ENCODE measurements at regions not wholly inside any gene's neighbourhood (a gene's known extent, or its start where the extent isn't known, plus 50 kb on each side); places are given as distances from the start of the nearest gene placed in this dataset.

- peaks cover 11% of the 10 kb centered on the region for H3K4me1 Mint-ChIP-seq (ENCODE audit: low read depth)
- H3K9me3 Mint-ChIP-seq (ENCODE audit: low read depth): no peaks in the 10 kb centered on the region
- no peak overlapping the region for H3K27ac Mint-ChIP-seq
- no peaks in the 10 kb centered on the region for H3K36me3 Mint-ChIP-seq (ENCODE audit: insufficient read depth)
- TF ChIP-seq CTCF (IDR thresholded peaks at IDR 0.05; ENCODE audit: unreplicated experiment): no peak
- no peak for DNase-seq (ENCODE audit: low spot score, unreplicated experiment)
- no peak overlapping the region for H3K4me3 Mint-ChIP-seq (ENCODE audit: low read depth)
- no peaks in the 10 kb centered on the region for H3K27me3 Mint-ChIP-seq
Observed at GRCh38 chr5:92930057-92930456, 651.0 kb downstream of the NR2F1-AS1 start.

GRCh38 chr5:92927291-92927778 is 653.7 kb downstream of the NR2F1-AS1 start:
- peaks cover 11% of the 10 kb centered on the region for H3K4me1 Mint-ChIP-seq (ENCODE audit: low read depth)
- H3K27ac Mint-ChIP-seq: no peak overlapping the region
- H3K9me3 Mint-ChIP-seq (ENCODE audit: low read depth): no peaks in the 10 kb centered on the region
- no peak for TF ChIP-seq CTCF (IDR thresholded peaks at IDR 0.05; ENCODE audit: unreplicated experiment)
- H3K4me3 Mint-ChIP-seq (ENCODE audit: low read depth): no peak overlapping the region
- peaks cover 2% of the 10 kb centered on the region for H3K27me3 Mint-ChIP-seq
- no peak for DNase-seq (ENCODE audit: low spot score, unreplicated experiment)
- no peaks in the 10 kb centered on the region for H3K36me3 Mint-ChIP-seq (ENCODE audit: insufficient read depth)

- no peak overlapping the region for H3K27ac Mint-ChIP-seq
- peaks cover 11% of the 10 kb centered on the region for H3K4me1 Mint-ChIP-seq (ENCODE audit: low read depth)
- H3K36me3 Mint-ChIP-seq (ENCODE audit: insufficient read depth): no peaks in the 10 kb centered on the region
- peaks cover 6% of the 10 kb centered on the region for H3K27me3 Mint-ChIP-seq
- TF ChIP-seq CTCF (IDR thresholded peaks at IDR 0.05; ENCODE audit: unreplicated experiment): no peak
- no peaks in the 10 kb centered on the region for H3K9me3 Mint-ChIP-seq (ENCODE audit: low read depth)
- no peak overlapping the region for H3K4me3 Mint-ChIP-seq (ENCODE audit: low read depth)
- DNase-seq (ENCODE audit: low spot score, unreplicated experiment): no peak
Observed at GRCh38 chr5:92923885-92924284, 657.1 kb downstream of the NR2F1-AS1 start.

GRCh38 chr5:92922231-92922967 is 658.6 kb downstream of the NR2F1-AS1 start:
- no peak for DNase-seq (ENCODE audit: low spot score, unreplicated experiment)
- TF ChIP-seq CTCF (IDR thresholded peaks at IDR 0.05; ENCODE audit: unreplicated experiment): no peak
- H3K4me1 Mint-ChIP-seq (ENCODE audit: low read depth): peaks cover 7% of the 10 kb centered on the region
- no peaks in the 10 kb centered on the region for H3K9me3 Mint-ChIP-seq (ENCODE audit: low read depth)
- H3K4me3 Mint-ChIP-seq (ENCODE audit: low read depth): no peak overlapping the region
- H3K27ac Mint-ChIP-seq: no peak overlapping the region
- H3K36me3 Mint-ChIP-seq (ENCODE audit: insufficient read depth): no peaks in the 10 kb centered on the region
- peaks cover 6% of the 10 kb centered on the region for H3K27me3 Mint-ChIP-seq

GRCh38 chr5:92917044-92917443 is 664.0 kb downstream of the NR2F1-AS1 start:
- Mint-ChIP-seq H3K9me3 (ENCODE audit: low read depth) (peaks cover 6% of the 10 kb centered on the region), H3K27ac (no peak overlapping the region), H3K4me3 (ENCODE audit: low read depth) (no peak overlapping the region), H3K36me3 (ENCODE audit: insufficient read depth) (peaks cover 2% of the 10 kb centered on the region), H3K27me3 (peaks cover 3% of the 10 kb centered on the region), H3K4me1 (ENCODE audit: low read depth) (peaks cover 9% of the 10 kb centered on the region)
- DNase-seq (ENCODE audit: low spot score, unreplicated experiment): no peak
- TF ChIP-seq CTCF (IDR thresholded peaks at IDR 0.05; ENCODE audit: unreplicated experiment): no peak
